HAP-1 (cell line): ENCODE measurements at regions not wholly inside any gene's neighbourhood (a gene's known extent, or its start where the extent isn't known, plus 50 kb on each side); places are given as distances from the start of the nearest gene placed in this dataset.

Experiments
- DNase-seq, 2 experiments: peaks; one replicate each; pipeline ENCODE4 v3.0.0-alpha.2; 2016 to 2020; ENCODE audit warnings: low spot score in 2 of 2
- H3K27me3 ChIP-seq: fragments of 250-450 bp; sonication (Bioruptor Pico); 2 replicates; pipeline ENCODE4 v1.5.1; 2020; ENCODE audit warnings: low read depth, mild to moderate bottlenecking, moderate library complexity
- H3K36me3 ChIP-seq: fragments of 250-450 bp; sonication (Bioruptor Pico); replicated peaks from 2 replicates; pipeline ENCODE4 v1.5.1; 2020; ENCODE audit warnings: mild to moderate bottlenecking
- H3K4me1 ChIP-seq: fragments of 250-450 bp; sonication (Bioruptor Pico); 2 replicates; pipeline ENCODE4 v1.5.1; 2020; ENCODE audit warnings: mild to moderate bottlenecking
- H3K4me3 ChIP-seq: fragments of 250-450 bp; sonication (Bioruptor Pico); 2 replicates; pipeline ENCODE4 v1.5.1; 2020; ENCODE audit warnings: mild to moderate bottlenecking, moderate library complexity
- H3K9me3 ChIP-seq: fragments of 250-450 bp; sonication (Bioruptor Pico); 2 replicates; pipeline ENCODE4 v1.5.1; 2020; ENCODE audit warnings: mild to moderate bottlenecking, moderate library complexity
- in situ Hi-C: fragments of 300-500 bp; cut with MboI; formaldehyde crosslinking; loops from 3 replicates; pipeline ENCODE4 v1.14.3; 2020; ENCODE audit warnings: low sequenced_read_pairs, inconsistent platforms, mixed read lengths

DNA sequence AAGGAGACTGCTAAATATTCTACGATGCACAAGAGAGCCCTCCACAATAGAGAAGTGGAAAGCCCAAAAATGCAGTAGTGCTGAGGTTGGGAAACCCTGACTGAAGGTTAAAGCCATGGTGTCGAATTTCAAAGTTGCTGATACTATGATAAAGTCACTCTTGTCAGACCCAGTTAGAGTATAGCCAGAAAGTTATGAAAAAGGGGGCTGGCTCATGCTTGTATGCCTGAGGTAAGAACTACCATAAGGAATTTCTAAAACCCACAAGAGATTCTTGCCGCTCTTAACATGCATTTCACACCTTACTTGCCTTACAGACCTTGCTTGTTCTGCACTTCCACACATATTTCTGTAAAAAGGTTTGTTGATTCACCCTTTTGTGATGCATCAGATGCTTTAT is 184.6 kb downstream of the SLC6A15 start:
- peak; percentile 58 to 91 for DNase-seq
- H3K27me3 ChIP-seq = no peaks in the 10 kb centered on the region
- no peaks in the 10 kb centered on the region for H3K36me3 ChIP-seq
- H3K9me3 ChIP-seq = no peaks in the 10 kb centered on the region
- H3K4me3 ChIP-seq = peak overlapping the region; percentile 1; the same call in 1 of the 2 replicates
- peaks cover 91% of the 10 kb centered on the region for H3K4me1 ChIP-seq
- in situ Hi-C loops = no loop called here

DNA sequence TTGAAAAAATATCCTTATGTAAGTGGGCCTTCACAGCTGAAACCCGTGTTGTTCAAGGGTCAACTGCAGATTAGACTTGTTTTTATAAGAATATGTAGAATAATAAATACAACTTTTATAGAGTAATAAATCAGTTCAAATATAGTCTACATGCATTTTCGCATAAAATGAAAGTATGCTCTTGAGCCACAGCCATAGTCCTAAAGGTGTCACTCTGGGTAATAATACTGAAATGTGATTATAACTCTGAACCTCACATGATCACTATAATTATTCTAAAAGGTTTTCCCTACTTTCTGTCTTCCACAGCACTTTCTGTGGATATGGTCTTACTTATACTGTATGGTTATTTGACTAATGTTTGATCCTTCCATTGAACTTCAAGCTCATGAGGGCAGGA is 185.8 kb downstream of the SLC6A15 start:
- Histone ChIP-seq H3K9me3 (no peaks in the 10 kb centered on the region), H3K4me1 (peaks cover 89% of the 10 kb centered on the region), H3K36me3 (no peaks in the 10 kb centered on the region), H3K4me3 (no peak overlapping the region), H3K27me3 (no peaks in the 10 kb centered on the region)
- in situ Hi-C loops = no loop called here
- no peak for DNase-seq

DNA sequence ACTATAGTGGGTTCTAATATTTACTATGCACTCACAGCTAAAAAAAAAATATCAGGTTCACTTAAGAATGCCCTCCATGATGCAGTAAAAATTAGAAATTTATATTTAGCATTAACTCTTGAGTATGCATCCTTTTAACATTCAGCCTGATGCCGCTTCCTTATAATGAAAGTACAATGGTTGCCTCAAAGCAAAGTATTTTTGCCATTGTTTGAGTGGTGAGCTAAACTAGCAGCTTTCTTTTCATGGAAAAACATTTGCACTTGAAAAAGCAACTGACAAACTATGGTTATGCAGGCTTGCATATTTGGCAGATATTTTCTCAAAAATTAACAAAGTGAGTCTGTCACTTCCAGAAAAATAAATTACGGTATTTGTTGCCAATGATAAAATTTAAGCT is 188.6 kb downstream of the SLC6A15 start:
- peaks cover 66% of the 10 kb centered on the region for H3K4me1 ChIP-seq
- H3K4me3 ChIP-seq = no peak overlapping the region
- H3K36me3 ChIP-seq = no peaks in the 10 kb centered on the region
- no peaks in the 10 kb centered on the region for H3K27me3 ChIP-seq
- in situ Hi-C loops = no loop called here
- no peaks in the 10 kb centered on the region for H3K9me3 ChIP-seq
- peak in 1 of 2 experiments; percentile 91 for DNase-seq

DNA sequence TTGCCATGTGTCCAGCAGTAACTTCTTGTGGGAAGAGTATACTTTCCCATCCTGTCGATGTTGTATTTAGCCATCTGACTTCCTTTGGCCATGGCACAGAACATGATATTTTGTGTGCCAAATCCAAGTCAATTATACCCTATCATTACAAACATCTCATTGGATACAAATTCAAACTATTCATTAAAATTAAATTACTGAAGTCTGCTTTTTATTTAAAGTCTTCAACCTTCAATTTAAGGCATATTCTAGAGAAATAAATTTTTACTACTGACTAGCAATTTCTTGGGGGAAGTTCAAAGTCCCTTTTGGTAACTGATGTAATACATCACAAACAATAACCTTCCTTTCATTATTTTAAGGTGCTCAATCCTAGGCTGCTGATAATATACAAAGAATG is 192.6 kb downstream of the SLC6A15 start:
- no peak for DNase-seq
- H3K4me1 ChIP-seq = peaks cover 40% of the 10 kb centered on the region
- H3K9me3 ChIP-seq = no peaks in the 10 kb centered on the region
- H3K4me3 ChIP-seq = no peak overlapping the region
- H3K36me3 ChIP-seq = no peaks in the 10 kb centered on the region
- in situ Hi-C loops = no loop called here
- no peaks in the 10 kb centered on the region for H3K27me3 ChIP-seq

DNA sequence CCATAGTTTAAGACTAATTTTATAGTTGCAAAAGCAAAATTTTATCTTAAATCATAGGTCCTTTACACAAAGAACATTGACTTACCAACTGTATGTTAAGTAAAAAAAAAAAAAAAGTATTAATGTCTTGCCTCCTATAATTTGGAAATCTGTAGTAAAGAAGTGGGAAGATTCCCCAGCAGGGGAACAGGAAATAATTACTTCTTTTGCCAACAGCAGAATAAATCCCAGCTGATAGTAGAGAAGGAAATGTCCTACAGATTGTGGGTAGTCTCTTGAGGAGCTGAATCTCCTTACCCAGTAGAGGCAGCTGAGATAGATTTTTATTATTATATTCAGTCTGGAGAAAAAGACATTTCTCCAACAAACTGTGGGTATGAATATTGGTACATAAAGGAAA is 193.7 kb downstream of the SLC6A15 start:
- Histone ChIP-seq H3K36me3 (no peaks in the 10 kb centered on the region), H3K27me3 (no peaks in the 10 kb centered on the region), H3K4me3 (no peak overlapping the region), H3K4me1 (peaks cover 32% of the 10 kb centered on the region), H3K9me3 (no peaks in the 10 kb centered on the region)
- in situ Hi-C loops = no loop called here
- DNase-seq = no peak

DNA sequence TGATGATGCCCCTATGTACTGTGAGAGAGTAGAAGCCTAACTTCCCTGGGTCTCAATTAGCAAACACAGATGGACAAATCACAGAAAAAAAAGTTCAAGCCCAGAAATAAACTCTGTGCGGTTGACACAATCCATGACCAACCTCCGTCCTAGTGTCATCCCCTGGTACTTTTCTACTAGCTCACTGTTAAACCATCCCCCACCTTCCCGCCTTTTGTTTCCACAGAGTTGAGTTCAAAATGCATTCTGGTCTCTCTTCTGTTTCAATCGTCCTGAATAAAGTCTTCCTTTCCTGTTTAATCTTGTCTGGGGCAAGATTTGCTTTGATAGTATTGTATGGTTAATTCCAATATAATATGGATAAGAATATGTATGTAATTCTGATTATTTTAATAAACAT is 199.9 kb downstream of the SLC6A15 start:
- in situ Hi-C loops = no loop called here
- Histone ChIP-seq H3K36me3 (0 out of 2 replicates have a peak, but pooled peaks cover 3% of the 10 kb centered on the region), H3K4me3 (no peak overlapping the region), H3K4me1 (peaks cover 5% of the 10 kb centered on the region), H3K27me3 (no peaks in the 10 kb centered on the region), H3K9me3 (no peaks in the 10 kb centered on the region)
- no peak for DNase-seq

DNA sequence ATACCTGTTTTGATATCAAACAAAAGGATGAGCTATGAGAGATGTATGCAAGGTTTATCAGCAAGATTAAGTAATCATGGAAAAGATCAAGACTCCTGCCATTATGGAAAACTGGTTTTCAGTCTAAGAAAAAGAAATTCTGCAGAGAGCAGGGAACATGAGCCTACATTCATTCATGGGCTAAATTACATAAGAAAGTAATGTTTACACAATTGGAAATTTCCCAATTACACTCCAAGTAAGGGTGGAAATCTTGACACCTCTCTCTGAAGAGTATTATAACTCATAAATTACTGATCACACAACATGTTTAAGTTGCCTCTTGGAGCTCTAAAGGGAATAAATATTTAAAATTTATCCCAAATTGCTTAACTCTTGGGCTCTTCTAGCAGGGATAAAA is 206.2 kb downstream of the SLC6A15 start:
- no peak overlapping the region for H3K4me3 ChIP-seq
- 0 out of 2 replicates have a peak, but pooled peaks cover 3% of the 10 kb centered on the region for H3K36me3 ChIP-seq
- no peaks in the 10 kb centered on the region for H3K27me3 ChIP-seq
- in situ Hi-C loops = no loop called here
- H3K9me3 ChIP-seq = no peaks in the 10 kb centered on the region
- peak in 1 of 2 experiments; percentile 57 for DNase-seq
- H3K4me1 ChIP-seq = peaks cover 48% of the 10 kb centered on the region

DNA sequence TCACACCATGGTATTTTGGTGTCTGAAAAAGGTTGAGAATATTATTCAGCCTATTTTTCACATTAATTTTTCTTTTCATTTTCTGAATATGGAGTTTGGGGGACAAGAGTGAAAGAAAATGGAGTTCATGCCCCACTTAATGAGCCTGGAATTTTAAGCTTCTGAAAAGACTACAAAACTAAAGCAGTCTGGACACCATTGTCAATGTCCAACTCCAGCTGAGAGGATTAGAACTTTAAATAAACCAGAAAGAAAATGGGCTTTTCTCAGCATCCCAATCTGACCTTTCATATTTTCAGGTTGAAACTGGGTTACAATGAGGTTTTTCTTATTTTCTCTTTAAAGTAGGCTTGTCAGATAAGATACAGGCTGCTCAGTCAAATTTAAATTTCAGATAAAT is 207.7 kb downstream of the SLC6A15 start:
- Histone ChIP-seq H3K27me3 (no peaks in the 10 kb centered on the region), H3K4me1 (peaks cover 60% of the 10 kb centered on the region), H3K9me3 (no peaks in the 10 kb centered on the region), H3K4me3 (no peak overlapping the region), H3K36me3 (no peaks in the 10 kb centered on the region)
- peak; percentile 34 to 96 for DNase-seq
- in situ Hi-C loops = no loop called here

DNA sequence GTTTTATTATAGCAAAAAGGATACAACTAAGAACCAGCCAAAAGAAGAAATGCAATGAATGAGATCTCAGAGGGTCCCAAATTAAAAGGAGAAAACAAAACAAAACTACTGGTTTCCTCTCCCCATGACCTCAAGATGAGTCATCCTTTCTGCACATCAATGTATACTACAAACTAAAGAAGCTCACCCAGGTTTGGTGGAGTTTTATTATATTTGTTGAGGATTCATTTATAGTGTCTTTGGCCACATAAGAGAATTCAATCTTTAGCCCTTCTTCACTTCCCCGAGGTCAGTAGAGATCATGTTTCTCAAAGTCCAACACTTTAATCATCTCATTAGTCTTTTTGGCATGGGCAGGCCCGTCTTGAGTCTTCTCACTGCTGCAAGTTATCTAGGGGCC is 210.6 kb downstream of the SLC6A15 start:
- no peak overlapping the region for H3K4me3 ChIP-seq
- no peak for DNase-seq

DNA sequence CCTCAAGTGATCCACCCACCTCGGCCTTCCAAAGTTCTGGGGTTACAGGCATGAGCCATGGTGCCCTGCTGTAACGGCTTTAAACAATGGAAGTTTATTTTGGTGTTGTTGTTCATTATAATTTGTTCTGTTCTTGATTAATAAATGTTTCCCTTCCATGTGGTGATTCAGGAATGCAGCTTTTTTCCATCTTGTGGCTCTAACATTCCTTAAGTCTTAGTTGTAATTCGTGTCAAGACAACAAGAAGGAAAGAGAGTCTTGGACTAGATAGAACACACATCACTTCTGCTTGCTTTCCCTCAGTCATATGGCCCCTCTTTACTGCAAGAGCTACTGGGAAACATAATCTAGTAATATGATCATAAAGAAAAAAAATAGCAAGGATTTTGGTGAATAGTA is 211.6 kb downstream of the SLC6A15 start:
- H3K4me1 ChIP-seq = peaks cover 87% of the 10 kb centered on the region
- no peaks in the 10 kb centered on the region for H3K27me3 ChIP-seq
- H3K36me3 ChIP-seq = no peaks in the 10 kb centered on the region
- no peaks in the 10 kb centered on the region for H3K9me3 ChIP-seq
- no peak for DNase-seq
- H3K4me3 ChIP-seq = no peak overlapping the region
- in situ Hi-C loops = no loop called here

More for the DNA sequence above, 210.6 kb downstream of the SLC6A15 start:
- in situ Hi-C loops = no loop called here
- no peaks in the 10 kb centered on the region for H3K36me3 ChIP-seq
- no peaks in the 10 kb centered on the region for H3K27me3 ChIP-seq
- H3K4me1 ChIP-seq = peaks cover 86% of the 10 kb centered on the region
- H3K9me3 ChIP-seq = no peaks in the 10 kb centered on the region

DNA sequence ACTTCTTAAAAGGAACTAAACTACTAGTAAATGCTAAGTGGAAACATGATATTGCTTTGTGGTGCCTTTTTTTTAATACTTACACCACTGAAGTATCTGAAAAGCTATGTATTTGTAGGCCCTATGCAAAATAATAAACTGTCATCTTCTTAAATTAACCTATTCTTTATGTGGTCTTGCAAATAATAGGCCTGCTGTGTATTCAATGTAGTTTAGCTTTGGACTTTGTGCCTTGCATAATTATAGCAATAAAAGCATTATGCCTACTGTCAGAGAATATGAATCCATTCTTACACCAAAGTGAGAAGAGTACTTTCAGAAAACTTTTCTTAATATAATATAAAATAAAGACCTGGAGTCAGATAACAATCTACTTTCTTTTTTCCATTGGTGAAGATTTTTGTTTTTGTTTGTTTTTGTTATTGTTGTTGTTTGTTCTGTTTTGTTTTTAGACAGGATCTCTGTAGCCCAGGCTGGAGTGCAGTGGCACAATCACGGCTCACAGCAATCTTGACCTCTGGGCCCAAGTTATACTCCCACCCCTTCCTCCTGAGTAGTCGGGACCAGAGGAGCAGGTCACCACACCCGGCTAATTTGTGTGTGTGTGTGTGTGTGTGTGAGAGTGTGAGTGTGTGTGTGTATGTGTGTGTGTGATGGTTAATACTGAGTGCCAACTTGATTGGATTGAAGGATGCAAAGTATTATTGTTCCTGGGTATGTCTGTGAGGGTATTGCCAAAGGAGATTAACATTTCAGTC is 213.8 kb downstream of the SLC6A15 start:
- H3K4me3 ChIP-seq = no peak overlapping the region
- no peaks in the 10 kb centered on the region for H3K27me3 ChIP-seq
- DNase-seq = peak; percentile 56 to 81
- no peaks in the 10 kb centered on the region for H3K9me3 ChIP-seq
- peaks cover 76% of the 10 kb centered on the region for H3K4me1 ChIP-seq
- in situ Hi-C loops = no loop called here
- no peaks in the 10 kb centered on the region for H3K36me3 ChIP-seq

DNA sequence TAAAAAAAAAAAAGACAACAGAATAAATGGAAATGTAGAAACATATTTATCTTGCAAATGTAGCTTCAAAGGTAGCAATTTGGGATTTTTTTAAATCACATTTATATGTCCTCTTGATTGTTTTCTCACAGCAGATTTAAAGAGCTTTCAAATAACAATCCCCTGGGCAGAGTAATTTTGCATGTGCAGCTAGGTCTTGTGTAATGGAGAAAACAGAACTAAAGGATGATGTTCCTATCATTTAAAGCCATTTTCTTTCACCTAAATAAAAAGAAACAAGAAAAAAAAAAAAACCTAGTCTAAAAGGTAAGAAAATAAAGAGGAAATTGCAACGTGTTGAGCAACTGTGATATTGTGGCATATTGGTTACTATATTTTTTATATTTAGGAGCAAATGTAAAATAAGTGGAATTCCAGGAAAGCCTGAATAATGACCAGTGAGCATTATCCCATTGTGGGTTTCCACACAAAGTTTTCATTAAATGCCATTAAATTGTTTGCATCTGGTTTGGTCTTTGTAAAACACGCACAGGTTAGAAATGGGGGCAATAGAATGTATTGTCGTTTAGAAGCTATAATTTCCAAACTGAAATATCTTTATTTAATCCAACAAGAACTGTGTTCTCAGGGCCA is 215.6 kb downstream of the SLC6A15 start:
- no peaks in the 10 kb centered on the region for H3K36me3 ChIP-seq
- in situ Hi-C loops = no loop called here

DNA sequence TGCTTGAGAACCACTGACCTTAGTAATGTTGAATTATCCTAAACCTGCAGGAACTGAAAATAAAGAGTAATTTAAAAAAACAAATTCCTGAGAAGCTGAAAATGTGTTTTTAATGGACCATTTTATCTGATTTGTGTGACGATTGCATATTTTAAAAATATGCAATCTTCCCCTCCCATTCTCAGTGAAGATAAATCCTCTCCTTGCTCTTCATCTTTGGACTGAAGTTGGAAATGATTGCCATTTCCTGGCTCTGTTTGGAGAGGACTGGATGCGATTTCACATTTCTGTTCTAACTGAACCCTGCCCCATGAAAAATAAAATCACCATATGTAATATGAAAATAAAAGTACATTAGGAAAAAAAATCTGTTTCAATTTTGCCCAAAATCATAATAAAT is 216.3 kb downstream of the SLC6A15 start:
- in situ Hi-C loops = no loop called here
- no peak for DNase-seq

More for the DNA sequence above, 215.6 kb downstream of the SLC6A15 start:
- Histone ChIP-seq H3K4me1 (peaks cover 64% of the 10 kb centered on the region), H3K9me3 (no peaks in the 10 kb centered on the region), H3K4me3 (no peak overlapping the region), H3K27me3 (no peaks in the 10 kb centered on the region)
- DNase-seq = peak in 1 of 2 experiments; percentile 66

DNA sequence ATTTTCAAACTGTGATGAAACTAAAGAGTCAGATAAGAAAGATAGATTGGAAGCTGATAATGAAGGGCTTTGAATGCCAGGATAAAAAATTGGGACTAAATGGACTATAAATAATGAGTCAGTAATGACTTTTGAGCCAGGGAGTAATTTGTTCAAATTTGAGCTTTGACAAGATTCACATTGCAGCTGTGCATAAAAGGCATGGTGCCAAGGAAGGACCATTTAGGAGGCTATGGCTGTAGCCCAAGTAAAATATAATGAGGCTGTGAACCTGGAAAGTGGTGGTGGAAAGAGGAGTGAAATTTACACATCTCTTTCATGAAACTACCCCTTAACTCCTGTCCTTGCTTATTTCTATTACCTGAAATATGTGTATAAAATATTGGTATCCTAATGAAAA is 218.5 kb downstream of the SLC6A15 start:
- in situ Hi-C loops = no loop called here
- DNase-seq = no peak
- no peaks in the 10 kb centered on the region for H3K36me3 ChIP-seq

More for the DNA sequence above, 216.3 kb downstream of the SLC6A15 start:
- Histone ChIP-seq H3K4me3 (no peak overlapping the region), H3K36me3 (no peaks in the 10 kb centered on the region), H3K27me3 (no peaks in the 10 kb centered on the region), H3K4me1 (peaks cover 65% of the 10 kb centered on the region), H3K9me3 (no peaks in the 10 kb centered on the region)

More for the DNA sequence above, 218.5 kb downstream of the SLC6A15 start:
- Histone ChIP-seq H3K9me3 (no peaks in the 10 kb centered on the region), H3K4me1 (peaks cover 56% of the 10 kb centered on the region), H3K27me3 (no peaks in the 10 kb centered on the region), H3K4me3 (no peak overlapping the region)
